ENCODE measurements at regions not wholly inside any gene's neighbourhood (a gene's known extent, or its start where the extent isn't known, plus 50 kb on each side); places are given as distances from the start of the nearest gene placed in this dataset.

DNA sequence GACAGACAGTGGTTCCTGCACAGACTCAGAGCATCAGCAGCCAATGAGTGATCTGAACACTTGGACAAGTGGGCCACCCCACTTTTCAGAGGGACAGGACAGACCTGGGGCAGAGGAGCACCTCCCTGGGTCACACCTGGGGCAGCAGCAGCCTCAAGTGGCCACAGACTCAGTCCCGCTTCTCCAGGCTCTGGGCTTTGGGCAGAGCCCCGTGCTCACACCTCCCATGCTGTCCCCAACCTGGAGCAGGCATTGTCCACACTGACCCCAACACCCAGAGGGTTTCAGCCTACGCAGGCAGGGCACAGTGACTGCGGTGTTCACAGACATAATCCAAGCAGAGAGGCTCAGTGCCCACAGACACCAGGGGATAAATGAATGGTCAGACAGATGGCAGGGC lies 135.5 kb upstream of the SFSWAP start:
- TF ChIP-seq GATA2 (IDR thresholded peaks at IDR 0.05; ENCODE audit: low read depth, low read length): no peak
- TF ChIP-seq GATA3 (IDR thresholded peaks at IDR 0.05; ENCODE audit: low read depth, low read length): no peak
